ENCODE measurements at regions not wholly inside any gene's neighbourhood (a gene's known extent, or its start where the extent isn't known, plus 50 kb on each side); places are given as distances from the start of the nearest gene placed in this dataset.

GRCh38 chr10:118407026-118407425 is 64.9 kb upstream of the FAM204A start:
- intact Hi-C loops (cut with DNase I): no loop called here
- no peak overlapping the region for H3K27ac ChIP-seq
- H3K36me3 ChIP-seq: no peaks in the 10 kb centered on the region
- TF ChIP-seq POLR2AphosphoS5 (IDR thresholded peaks at IDR 0.05): no peak
- TF ChIP-seq CTCF (IDR thresholded peaks at IDR 0.05): no peak
- no peak for TF ChIP-seq POLR2A (IDR thresholded peaks at IDR 0.05)
- H3K4me3 ChIP-seq: no peak overlapping the region
- DNase-seq (ENCODE audit: low spot score): no peak
- no peaks in the 10 kb centered on the region for H3K9me3 ChIP-seq
- H3K4me1 ChIP-seq (replicated peaks): no peaks in the 10 kb centered on the region
- H3K27me3 ChIP-seq (replicated peaks; ENCODE audit: insufficient read depth): no peaks in the 10 kb centered on the region

GRCh38 chr10:118405928-118406327 is 63.8 kb upstream of the FAM204A start:
- Histone ChIP-seq H3K36me3 (no peaks in the 10 kb centered on the region), H3K27me3 (replicated peaks; ENCODE audit: insufficient read depth) (no peaks in the 10 kb centered on the region), H3K4me1 (replicated peaks) (no peaks in the 10 kb centered on the region), H3K27ac (no peak overlapping the region), H3K4me3 (no peak overlapping the region), H3K9me3 (no peaks in the 10 kb centered on the region)
- DNase-seq (ENCODE audit: low spot score): no peak
- intact Hi-C loops (cut with DNase I): no loop called here
- no peak for TF ChIP-seq POLR2AphosphoS5 (IDR thresholded peaks at IDR 0.05)
- TF ChIP-seq CTCF (IDR thresholded peaks at IDR 0.05): no peak
- TF ChIP-seq POLR2A (IDR thresholded peaks at IDR 0.05): no peak
- 46% methylated on average over 3 of the region's 3 CpGs for WGBS

GRCh38 chr10:118403967-118404366 is 61.8 kb upstream of the FAM204A start:
- no peak for DNase-seq (ENCODE audit: low spot score)
- Histone ChIP-seq H3K27me3 (replicated peaks; ENCODE audit: insufficient read depth) (no peaks in the 10 kb centered on the region), H3K36me3 (no peaks in the 10 kb centered on the region), H3K27ac (no peak overlapping the region), H3K4me3 (no peak overlapping the region), H3K4me1 (replicated peaks) (no peaks in the 10 kb centered on the region), H3K9me3 (no peaks in the 10 kb centered on the region)
- 39% methylated on average over 3 of the region's 3 CpGs for WGBS
- intact Hi-C loops (cut with DNase I): no loop called here
- no peak for TF ChIP-seq POLR2A (IDR thresholded peaks at IDR 0.05)
- TF ChIP-seq POLR2AphosphoS5 (IDR thresholded peaks at IDR 0.05): no peak
- no peak for TF ChIP-seq CTCF (IDR thresholded peaks at IDR 0.05)

- TF ChIP-seq POLR2A (IDR thresholded peaks at IDR 0.05): no peak
- no peak for TF ChIP-seq POLR2AphosphoS5 (IDR thresholded peaks at IDR 0.05)
- no peak for TF ChIP-seq CTCF (IDR thresholded peaks at IDR 0.05)
- no peaks in the 10 kb centered on the region for H3K9me3 ChIP-seq
- H3K36me3 ChIP-seq: no peaks in the 10 kb centered on the region
- H3K27ac ChIP-seq: no peak overlapping the region
- DNase-seq (ENCODE audit: low spot score): no peak
- 93% methylated on average over 2 of the region's 2 CpGs for WGBS
- intact Hi-C loops (cut with DNase I): no loop called here
- H3K4me1 ChIP-seq (replicated peaks): no peaks in the 10 kb centered on the region
- H3K27me3 ChIP-seq (replicated peaks; ENCODE audit: insufficient read depth): no peaks in the 10 kb centered on the region
- H3K4me3 ChIP-seq: no peak overlapping the region
Observed at GRCh38 chr10:118401708-118402193, 59.6 kb upstream of the FAM204A start.

GRCh38 chr10:118397391-118397790 is 55.3 kb upstream of the FAM204A start:
- TF ChIP-seq POLR2A (IDR thresholded peaks at IDR 0.05) (no peak), CTCF (IDR thresholded peaks at IDR 0.05) (no peak), POLR2AphosphoS5 (IDR thresholded peaks at IDR 0.05) (no peak)
- Histone ChIP-seq H3K4me3 (no peak overlapping the region), H3K9me3 (no peaks in the 10 kb centered on the region), H3K27me3 (replicated peaks; ENCODE audit: insufficient read depth) (no peaks in the 10 kb centered on the region), H3K36me3 (no peaks in the 10 kb centered on the region), H3K4me1 (replicated peaks) (no peaks in the 10 kb centered on the region), H3K27ac (no peak overlapping the region)
- no peak for DNase-seq (ENCODE audit: low spot score)
- intact Hi-C loops (cut with DNase I): no loop called here
- WGBS: 82% methylated on average over 4 of the region's 4 CpGs

Measured in prostate gland (tissue), 2 donors.